OCI-LY1 (cell line): ENCODE measurements at regions not wholly inside any gene's neighbourhood (a gene's known extent, or its start where the extent isn't known, plus 50 kb on each side); places are given as distances from the start of the nearest gene placed in this dataset.
"Not testable (repeated sequence)": the region's sequence is repeated elsewhere in the genome, so short reads cannot be mapped to it uniquely, and the experiment has no call there.

Source experiments
- H2AFZ ChIP-seq: fragments of 200-600 bp; sonication (generic), shearing (Covaris generic); 2 replicates; pipeline ENCODE4 v1.6.0; 2014; ENCODE audit warnings: antibody characterized with exemption, mild to moderate bottlenecking, low read length
- H3F3A ChIP-seq: fragments of 200-600 bp; sonication (generic), shearing (Covaris generic); 2 replicates; pipeline ENCODE4 v1.6.0; 2014; ENCODE audit warnings: mild to moderate bottlenecking, antibody characterized with exemption, low read length, moderate library complexity; ENCODE audit not compliant: insufficient read depth
- H3K27ac ChIP-seq: fragments of 200-600 bp; sonication (generic); 2 replicates; pipeline ENCODE4 v1.5.1; 2014; ENCODE audit warnings: low read length, mixed run types, mild to moderate bottlenecking, low read depth; ENCODE audit not compliant: poor library complexity, severe bottlenecking
- H3K27me3 ChIP-seq: fragments of 200-600 bp; sonication (generic); 2 replicates; pipeline ENCODE4 v1.6.0; 2014; ENCODE audit warnings: antibody characterized with exemption, mild to moderate bottlenecking, low read length, moderate library complexity; ENCODE audit not compliant: insufficient read depth
- H3K36me3 ChIP-seq: fragments of 200-600 bp; sonication (generic); 2 replicates; pipeline ENCODE4 v1.6.1; 2014; ENCODE audit warnings: mild to moderate bottlenecking, antibody characterized with exemption, low read length, moderate library complexity, mixed read lengths; ENCODE audit not compliant: insufficient read depth
- H3K4me1 ChIP-seq: fragments of 200-600 bp; sonication (generic); 2 replicates; pipeline ENCODE4 v1.5.1; 2014; ENCODE audit warnings: mild to moderate bottlenecking, low read length, moderate library complexity; ENCODE audit not compliant: insufficient read depth, severe bottlenecking
- H3K4me2 ChIP-seq: fragments of 200-600 bp; sonication (generic), shearing (Covaris generic); 2 replicates; pipeline ENCODE4 v1.6.1; 2014; ENCODE audit warnings: low read length
- H3K4me3 ChIP-seq: fragments of 200-600 bp; sonication (generic); 2 replicates; pipeline ENCODE4 v1.5.1; 2014; ENCODE audit warnings: low read length, low read depth, mild to moderate bottlenecking, mixed read lengths; ENCODE audit not compliant: poor library complexity, severe bottlenecking
- H3K79me2 ChIP-seq: fragments of 200-600 bp; shearing (Covaris generic); 2 replicates; pipeline ENCODE4 v1.6.1; 2016; ENCODE audit warnings: mixed run types, low read length, mixed read lengths; ENCODE audit not compliant: insufficient read depth
- H3K9ac ChIP-seq: fragments of 200-600 bp; sonication (generic), shearing (Covaris generic); 2 replicates; pipeline ENCODE4 v1.6.1; 2014; ENCODE audit warnings: mild to moderate bottlenecking, low read length, mixed read lengths
- H3K9me2 ChIP-seq: fragments of 200-600 bp; sonication (generic), shearing (Covaris generic); 2 replicates; pipeline ENCODE4 v1.6.1; 2014; ENCODE audit warnings: low read depth, mild to moderate bottlenecking, low read length, mixed read lengths
- H3K9me3 ChIP-seq: fragments of 200-600 bp; shearing (Covaris generic); 2 replicates; pipeline ENCODE4 v1.6.1; 2014; ENCODE audit warnings: low read length, mixed read lengths
- H4K20me1 ChIP-seq: fragments of 200-600 bp; sonication (generic), shearing (Covaris generic); 2 replicates; pipeline ENCODE4 v1.6.0; 2016; ENCODE audit warnings: mild to moderate bottlenecking, low read length; ENCODE audit not compliant: insufficient read depth
- CTCF ChIP-seq: fragments of 200-600 bp; sonication (generic), shearing (Covaris generic); IDR thresholded peaks from 2 replicates; pipeline ENCODE4 v1.5.1; 2017; ENCODE audit warnings: mild to moderate bottlenecking, antibody characterized with exemption, low read length, moderate library complexity, mixed read lengths
- EZH2 ChIP-seq: fragments of 200-600 bp; sonication (generic), shearing (Covaris generic); IDR thresholded peaks from 2 replicates; pipeline ENCODE4 v1.8.0; 2017; ENCODE audit warnings: borderline replicate concordance, mixed run types, mild to moderate bottlenecking, antibody characterized with exemption, low read length, moderate library complexity, mixed read lengths

DNA sequence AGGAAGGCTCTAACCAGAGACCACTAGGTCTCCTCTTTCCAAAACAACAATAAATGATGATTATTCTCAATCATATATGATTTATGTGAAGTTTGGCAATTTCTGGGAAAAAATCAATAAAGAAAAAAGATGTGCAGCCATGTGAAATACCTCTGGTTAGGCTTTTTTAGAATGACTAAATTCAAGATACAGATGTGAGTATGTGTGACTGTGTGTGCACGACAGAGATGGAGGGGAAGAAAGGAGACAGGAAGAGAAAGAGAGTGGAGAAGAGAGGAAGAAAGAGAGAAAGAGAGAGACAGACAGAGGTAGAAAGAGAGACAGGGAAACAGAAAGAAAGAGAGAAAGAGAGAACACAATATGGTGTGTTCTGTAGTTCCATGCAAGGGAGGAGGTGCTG is 558.6 kb upstream of the CDH5 start:
- no peak for TF ChIP-seq EZH2
- no peak for TF ChIP-seq CTCF
- H3K27ac ChIP-seq = no peak overlapping the region
- H4K20me1 ChIP-seq = no peaks in the 10 kb centered on the region
- no peaks in the 10 kb centered on the region for H3K9me2 ChIP-seq
- H2AFZ ChIP-seq = no peak overlapping the region
- H3F3A ChIP-seq = no peaks in the 10 kb centered on the region
- H3K27me3 ChIP-seq = no peaks in the 10 kb centered on the region
- no peak overlapping the region for H3K4me2 ChIP-seq
- H3K4me3 ChIP-seq = no peak overlapping the region
- no peaks in the 10 kb centered on the region for H3K79me2 ChIP-seq
- no peaks in the 10 kb centered on the region for H3K36me3 ChIP-seq
- H3K4me1 ChIP-seq = no peaks in the 10 kb centered on the region
- no peaks in the 10 kb centered on the region for H3K9me3 ChIP-seq
- H3K9ac ChIP-seq = no peak overlapping the region

DNA sequence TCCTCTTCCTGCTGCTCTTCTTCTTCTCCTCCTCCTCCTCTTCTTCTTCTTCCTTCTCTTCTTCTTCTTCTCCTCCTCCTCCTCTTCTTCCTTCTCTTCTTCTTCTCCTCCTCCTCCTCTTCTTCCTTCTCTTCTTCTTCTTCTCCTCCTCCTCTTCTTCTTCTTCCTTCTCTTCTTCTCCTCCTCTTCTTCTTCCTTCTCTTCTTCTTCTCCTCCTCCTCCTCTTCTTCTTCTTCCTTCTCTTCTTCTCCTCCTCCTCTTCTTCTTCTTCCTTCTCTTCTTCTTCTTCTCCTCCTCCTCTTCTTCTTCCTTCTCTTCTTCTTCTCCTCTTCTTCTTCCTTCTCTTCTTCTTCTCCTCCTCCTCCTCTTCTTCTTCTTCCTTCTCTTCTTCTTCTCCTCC is 560.8 kb upstream of the CDH5 start:
- H3F3A ChIP-seq, H2AFZ ChIP-seq, H3K4me1 ChIP-seq, H3K4me2 ChIP-seq, H3K36me3 ChIP-seq, H3K4me3 ChIP-seq, H4K20me1 ChIP-seq, H3K9ac ChIP-seq, H3K9me3 ChIP-seq, H3K27me3 ChIP-seq, H3K79me2 ChIP-seq, H3K27ac ChIP-seq, H3K9me2 ChIP-seq: not testable (repeated sequence)

GRCh38 chr16:65796481-65796880 is 570.0 kb upstream of the CDH5 start:
- Histone ChIP-seq H3K9ac (no peak overlapping the region), H3K9me2 (no peaks in the 10 kb centered on the region), H2AFZ (no peak overlapping the region), H4K20me1 (no peaks in the 10 kb centered on the region), H3K9me3 (no peaks in the 10 kb centered on the region), H3F3A (no peaks in the 10 kb centered on the region), H3K27me3 (no peaks in the 10 kb centered on the region), H3K79me2 (no peaks in the 10 kb centered on the region), H3K4me2 (no peak overlapping the region), H3K36me3 (no peaks in the 10 kb centered on the region), H3K4me3 (no peak overlapping the region), H3K4me1 (no peaks in the 10 kb centered on the region), H3K27ac (no peak overlapping the region)
- TF ChIP-seq EZH2 = no peak
- no peak for TF ChIP-seq CTCF

GRCh38 chr16:65794973-65795372 is 571.5 kb upstream of the CDH5 start:
- Histone ChIP-seq H3K4me1 (no peaks in the 10 kb centered on the region), H3K27ac (no peak overlapping the region), H2AFZ (no peak overlapping the region)

More at GRCh38 chr16:65794973-65795372, 571.5 kb upstream of the CDH5 start:
- Histone ChIP-seq H3K9ac (no peak overlapping the region), H3K27me3 (no peaks in the 10 kb centered on the region), H3K9me3 (no peaks in the 10 kb centered on the region), H4K20me1 (no peaks in the 10 kb centered on the region), H3K79me2 (no peaks in the 10 kb centered on the region), H3K4me3 (no peak overlapping the region), H3K36me3 (no peaks in the 10 kb centered on the region), H3K9me2 (no peaks in the 10 kb centered on the region), H3K4me2 (no peak overlapping the region), H3F3A (no peaks in the 10 kb centered on the region)
- TF ChIP-seq CTCF (no peak), EZH2 (no peak)
